ENCODE measurements at regions not wholly inside any gene's neighbourhood (a gene's known extent, or its start where the extent isn't known, plus 50 kb on each side); places are given as distances from the start of the nearest gene placed in this dataset.

DNA sequence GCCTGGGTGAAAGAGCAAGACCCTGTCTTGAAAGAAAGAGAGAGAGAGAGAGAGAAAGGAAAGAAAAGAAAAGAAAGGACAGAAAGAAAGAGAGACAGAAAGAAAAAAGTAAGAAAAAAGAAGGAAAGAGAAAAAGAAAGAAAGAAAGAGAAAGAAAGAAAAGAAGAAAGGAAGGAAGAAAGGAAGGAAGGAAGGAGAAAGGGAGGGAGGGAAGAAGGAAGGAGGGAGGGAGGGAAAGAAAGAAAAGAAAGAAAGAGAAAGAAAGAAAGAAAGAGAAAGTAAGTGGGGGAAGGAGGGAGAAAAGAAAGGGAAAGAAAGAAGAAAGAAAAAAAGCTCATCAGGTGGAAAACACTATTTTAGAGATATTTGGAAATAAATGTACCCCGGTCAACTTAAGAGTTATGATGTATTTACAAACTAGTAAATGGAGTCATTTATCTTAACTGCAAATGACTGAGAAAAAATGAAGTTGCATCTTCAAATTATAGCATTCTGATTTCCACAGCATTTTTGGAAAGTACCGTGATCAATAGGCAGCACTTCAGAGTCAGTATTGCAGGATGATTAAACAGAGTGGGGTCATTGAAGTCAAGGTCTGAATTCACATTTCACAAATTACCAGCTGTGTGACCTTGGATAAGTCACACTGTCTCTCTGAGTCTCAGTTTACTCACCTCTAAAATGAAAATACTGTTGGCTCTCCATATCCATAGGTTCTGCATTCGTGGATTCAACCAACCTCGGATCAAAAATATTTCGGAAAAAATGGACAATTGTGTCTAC, 64.1 kb upstream of the SMAD1 start:
- no peak for ATAC-seq
- TF ChIP-seq ZNF70 (CRISPR knock-in tag; IDR thresholded peaks at IDR 0.05) (no peak), BACH2 (CRISPR knock-in tag; IDR thresholded peaks at IDR 0.05; ENCODE audit: borderline replicate concordance) (no peak), ZC3H10 (CRISPR knock-in tag; IDR thresholded peaks at IDR 0.05) (no peak)

DNA sequence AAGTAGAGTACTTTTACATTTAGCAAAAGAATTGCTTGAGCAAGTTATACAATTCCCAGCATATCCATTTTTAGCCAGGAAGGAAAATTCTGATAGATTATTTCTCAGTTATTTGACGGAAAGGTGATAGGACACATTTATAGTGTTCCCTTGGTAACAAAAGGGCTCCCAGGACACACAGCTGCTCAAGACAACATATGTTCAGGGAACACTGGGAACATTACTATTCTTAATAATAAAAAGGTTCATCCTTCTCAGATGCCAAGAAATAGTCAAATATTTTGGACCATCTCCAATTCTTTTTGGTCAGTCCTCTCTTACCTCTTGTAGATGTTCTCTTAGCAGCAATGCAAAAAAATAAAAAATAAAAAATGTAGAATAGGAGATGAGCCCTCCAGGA, 66.8 kb upstream of the SMAD1 start:
- TF ChIP-seq GLIS3 (CRISPR knock-in tag; IDR thresholded peaks at IDR 0.05) (no peak), CREB5 (CRISPR knock-in tag; IDR thresholded peaks at IDR 0.05; ENCODE audit: low read depth) (no peak), CSDC2 (CRISPR knock-in tag; IDR thresholded peaks at IDR 0.05) (no peak), RARB (CRISPR knock-in tag; IDR thresholded peaks at IDR 0.05) (no peak), ZFP3 (CRISPR knock-in tag; IDR thresholded peaks at IDR 0.05) (no peak), ESRRG (CRISPR knock-in tag; IDR thresholded peaks at IDR 0.05) (no peak), ZC3H10 (CRISPR knock-in tag; IDR thresholded peaks at IDR 0.05) (no peak), PPARA (CRISPR knock-in tag; IDR thresholded peaks at IDR 0.05; ENCODE audit: borderline replicate concordance) (no peak), ARNTL (CRISPR knock-in tag; IDR thresholded peaks at IDR 0.05; ENCODE audit: borderline replicate concordance, low read depth) (no peak)
- TF ChIP-seq, protein P1, sequence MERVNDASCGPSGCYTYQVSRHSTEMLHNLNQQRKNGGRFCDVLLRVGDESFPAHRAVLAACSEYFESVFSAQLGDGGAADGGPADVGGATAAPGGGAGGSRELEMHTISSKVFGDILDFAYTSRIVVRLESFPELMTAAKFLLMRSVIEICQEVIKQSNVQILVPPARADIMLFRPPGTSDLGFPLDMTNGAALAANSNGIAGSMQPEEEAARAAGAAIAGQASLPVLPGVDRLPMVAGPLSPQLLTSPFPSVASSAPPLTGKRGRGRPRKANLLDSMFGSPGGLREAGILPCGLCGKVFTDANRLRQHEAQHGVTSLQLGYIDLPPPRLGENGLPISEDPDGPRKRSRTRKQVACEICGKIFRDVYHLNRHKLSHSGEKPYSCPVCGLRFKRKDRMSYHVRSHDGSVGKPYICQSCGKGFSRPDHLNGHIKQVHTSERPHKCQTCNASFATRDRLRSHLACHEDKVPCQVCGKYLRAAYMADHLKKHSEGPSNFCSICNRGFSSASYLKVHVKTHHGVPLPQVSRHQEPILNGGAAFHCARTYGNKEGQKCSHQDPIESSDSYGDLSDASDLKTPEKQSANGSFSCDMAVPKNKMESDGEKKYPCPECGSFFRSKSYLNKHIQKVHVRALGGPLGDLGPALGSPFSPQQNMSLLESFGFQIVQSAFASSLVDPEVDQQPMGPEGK (CRISPR knock-in tag; IDR thresholded peaks at IDR 0.05; ENCODE audit: borderline replicate concordance): no peak
- no peak for ATAC-seq

DNA sequence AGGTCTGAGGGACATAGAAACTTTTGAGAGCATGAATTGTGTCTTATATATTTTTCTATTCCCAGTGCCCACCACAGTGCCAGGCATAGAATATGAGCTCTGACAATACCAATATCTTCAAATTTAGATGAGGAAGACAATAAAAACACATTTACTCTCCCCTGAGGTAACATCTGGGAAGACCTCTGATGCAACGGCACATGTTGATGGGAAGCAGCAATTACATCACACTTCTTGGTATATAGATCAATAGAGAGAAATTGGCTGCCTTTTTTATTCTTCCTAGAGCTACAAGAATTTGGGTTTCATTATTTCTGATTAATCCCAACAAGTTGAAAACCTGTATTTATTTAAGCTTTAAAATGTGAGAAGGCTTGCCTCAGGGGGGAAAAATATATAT, 67.4 kb upstream of the SMAD1 start:
- no peak for ATAC-seq
- TF ChIP-seq, protein P2, sequence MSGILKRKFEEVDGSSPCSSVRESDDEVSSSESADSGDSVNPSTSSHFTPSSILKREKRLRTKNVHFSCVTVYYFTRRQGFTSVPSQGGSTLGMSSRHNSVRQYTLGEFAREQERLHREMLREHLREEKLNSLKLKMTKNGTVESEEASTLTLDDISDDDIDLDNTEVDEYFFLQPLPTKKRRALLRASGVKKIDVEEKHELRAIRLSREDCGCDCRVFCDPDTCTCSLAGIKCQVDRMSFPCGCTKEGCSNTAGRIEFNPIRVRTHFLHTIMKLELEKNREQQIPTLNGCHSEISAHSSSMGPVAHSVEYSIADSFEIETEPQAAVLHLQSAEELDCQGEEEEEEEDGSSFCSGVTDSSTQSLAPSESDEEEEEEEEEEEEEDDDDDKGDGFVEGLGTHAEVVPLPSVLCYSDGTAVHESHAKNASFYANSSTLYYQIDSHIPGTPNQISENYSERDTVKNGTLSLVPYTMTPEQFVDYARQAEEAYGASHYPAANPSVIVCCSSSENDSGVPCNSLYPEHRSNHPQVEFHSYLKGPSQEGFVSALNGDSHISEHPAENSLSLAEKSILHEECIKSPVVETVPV (CRISPR knock-in tag; IDR thresholded peaks at IDR 0.05): no peak

DNA sequence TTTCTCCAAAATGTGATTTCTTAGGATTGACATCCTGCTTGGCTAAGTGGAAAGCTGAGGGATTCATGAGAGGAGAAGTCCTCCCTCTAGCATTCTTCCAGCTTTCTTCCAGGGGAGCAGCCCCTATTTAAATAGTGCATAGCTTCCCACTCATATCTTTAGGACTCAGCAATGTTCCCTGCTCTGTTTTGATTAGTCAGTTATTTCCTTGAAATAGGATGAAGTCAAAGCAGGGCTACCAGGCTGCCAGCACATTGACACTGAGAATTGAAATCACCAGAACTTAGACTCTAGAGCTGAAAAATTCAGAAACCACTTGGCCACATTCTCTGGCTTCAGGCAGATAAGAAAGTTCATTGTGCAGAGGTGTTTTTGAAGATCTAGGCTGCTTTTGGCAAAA, 74.7 kb upstream of the SMAD1 start:
- TF ChIP-seq GLIS3 (CRISPR knock-in tag; IDR thresholded peaks at IDR 0.05) (no peak), RARB (CRISPR knock-in tag; IDR thresholded peaks at IDR 0.05) (no peak), ZNF70 (CRISPR knock-in tag; IDR thresholded peaks at IDR 0.05) (no peak), ZNF565 (CRISPR knock-in tag; conservative IDR thresholded peaks at IDR 0.05; ENCODE audit: low read depth) (no peak), ESRRG (CRISPR knock-in tag; IDR thresholded peaks at IDR 0.05) (no peak), TCF4 (CRISPR knock-in tag; IDR thresholded peaks at IDR 0.05; ENCODE audit: borderline replicate concordance) (no peak), ZFP3 (CRISPR knock-in tag; IDR thresholded peaks at IDR 0.05) (no peak), SNAI2 (CRISPR knock-in tag; IDR thresholded peaks at IDR 0.05) (no peak), PPARA (CRISPR knock-in tag; IDR thresholded peaks at IDR 0.05; ENCODE audit: borderline replicate concordance) (no peak), OSR1 (CRISPR knock-in tag; IDR thresholded peaks at IDR 0.05) (no peak), ISL1 (CRISPR knock-in tag; IDR thresholded peaks at IDR 0.05) (no peak), ZC3H10 (CRISPR knock-in tag; IDR thresholded peaks at IDR 0.05) (no peak), ZFP30 (CRISPR knock-in tag; IDR thresholded peaks at IDR 0.05) (no peak), TOX (CRISPR knock-in tag; IDR thresholded peaks at IDR 0.05; ENCODE audit: borderline replicate concordance) (no peak)
- TF ChIP-seq, protein P1 (CRISPR knock-in tag; IDR thresholded peaks at IDR 0.05; ENCODE audit: borderline replicate concordance): no peak

DNA sequence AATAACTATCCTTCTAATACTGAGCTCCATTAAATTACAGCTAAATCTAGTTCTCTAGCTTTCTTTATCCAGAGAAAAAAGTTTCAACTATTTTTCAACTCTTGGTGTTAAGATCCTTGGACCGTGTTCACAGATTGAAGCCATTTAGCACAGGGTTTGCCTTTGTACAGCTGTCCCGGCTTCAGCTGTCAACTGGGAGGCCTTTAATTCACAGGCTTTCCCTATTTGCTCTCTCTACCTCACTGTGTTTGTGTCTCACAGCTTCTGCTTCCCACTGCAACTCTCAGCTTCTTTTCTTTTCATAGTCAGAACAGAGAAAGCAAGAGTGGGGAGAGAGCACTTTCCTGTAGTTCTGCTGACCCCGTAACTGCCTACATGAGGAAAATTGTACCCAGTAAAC, 76.9 kb upstream of the SMAD1 start:
- ATAC-seq: no peak
- TF ChIP-seq BACH2 (CRISPR knock-in tag; IDR thresholded peaks at IDR 0.05; ENCODE audit: borderline replicate concordance): no peak
- TF ChIP-seq POU6F1 (CRISPR knock-in tag; IDR thresholded peaks at IDR 0.05; ENCODE audit: borderline replicate concordance, low read depth): no peak
- TF ChIP-seq CSDC2 (CRISPR knock-in tag; IDR thresholded peaks at IDR 0.05): no peak
- TF ChIP-seq, protein P2 (CRISPR knock-in tag; IDR thresholded peaks at IDR 0.05): no peak
- TF ChIP-seq ZFP3 (CRISPR knock-in tag; IDR thresholded peaks at IDR 0.05): no peak
- no peak for TF ChIP-seq TOX (CRISPR knock-in tag; IDR thresholded peaks at IDR 0.05; ENCODE audit: borderline replicate concordance)
- no peak for TF ChIP-seq ESRRG (CRISPR knock-in tag; IDR thresholded peaks at IDR 0.05)
- no peak for TF ChIP-seq ZC3H10 (CRISPR knock-in tag; IDR thresholded peaks at IDR 0.05)
- no peak for TF ChIP-seq ZNF70 (CRISPR knock-in tag; IDR thresholded peaks at IDR 0.05)
- no peak for TF ChIP-seq SNAI2 (CRISPR knock-in tag; IDR thresholded peaks at IDR 0.05)
- no peak for TF ChIP-seq GLIS3 (CRISPR knock-in tag; IDR thresholded peaks at IDR 0.05)

More for the DNA sequence above, 74.7 kb upstream of the SMAD1 start:
- ATAC-seq: no peak

Measured in SK-N-SH treated with all-trans-retinoic acid at 6 μM for 48 hours (cell line).